ENCODE measurements at regions not wholly inside any gene's neighbourhood (a gene's known extent, or its start where the extent isn't known, plus 50 kb on each side); places are given as distances from the start of the nearest gene placed in this dataset.

DNA sequence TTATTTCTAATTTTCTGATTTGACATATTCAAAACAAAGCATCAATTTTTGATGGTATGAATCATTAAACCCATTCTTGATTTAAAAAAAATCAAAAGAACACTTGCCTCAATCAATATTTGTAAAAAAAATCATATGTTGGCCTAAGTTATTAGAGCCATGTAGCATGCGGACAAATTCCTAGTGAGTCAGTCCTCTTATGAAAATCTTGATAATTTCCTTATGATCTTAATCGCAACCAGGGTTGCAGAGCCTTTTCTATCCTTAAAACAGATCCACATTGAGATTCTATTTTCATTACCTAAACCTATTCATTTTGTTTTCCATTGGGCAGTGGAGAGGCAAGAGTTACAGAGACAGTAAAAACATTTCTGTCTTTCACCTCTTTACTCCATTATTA, 203.2 kb downstream of the ARL4A start:
- SMC1A ChIA-PET (ENCODE audit: uncharacterized antibody, unreplicated experiment), result interaction anchor here (0.9 to 1.6 kb wide), 2 partner anchors 16 to 366 kb away, joined by 3 read pairs; no protein-coding TSS in a partner anchor
- CTCF ChIA-PET, result no interaction called here
- in situ Hi-C loops (cut with MboI) (no loop called here), intact Hi-C loops (cut with micrococcal nuclease; ENCODE audit: unreplicated experiment) (no loop called here)
- Histone ChIP-seq H3K9me3 (replicated peaks; ENCODE audit: control insufficient read depth, insufficient read depth, low read length) (no peaks in the 10 kb centered on the region), H3K27me3 (replicated peaks in 1 of 2; ENCODE audit: control insufficient read depth in 2 of 2, insufficient read depth in 2 of 2, low read length in 1 of 2) (no peaks in the 10 kb centered on the region), H4K20me1 (ENCODE audit: control insufficient read depth, insufficient read depth) (no peaks in the 10 kb centered on the region), H3K4me3 (no peak overlapping the region), H2AFZ (ENCODE audit: control insufficient read depth, low read depth, low read length) (no peak overlapping the region), H3K79me2 (ENCODE audit: control insufficient read depth, insufficient read depth, low read length) (no peaks in the 10 kb centered on the region), H3K36me3 (ENCODE audit: control insufficient read depth in 2 of 2, insufficient read depth in 2 of 2, low read length in 1 of 2) (no peaks in the 10 kb centered on the region), H3K9ac (ENCODE audit: control insufficient read depth, insufficient read depth, low read length) (no peak overlapping the region), H3K4me1 (ENCODE audit: control insufficient read depth, insufficient read depth, low read length) (no peaks in the 10 kb centered on the region), H3K27ac (ENCODE audit: control insufficient read depth, insufficient read depth) (no peak overlapping the region), H3K4me2 (ENCODE audit: control insufficient read depth, insufficient read depth) (no peak overlapping the region)
- BruUV-seq (replicated peaks), result no TSS peak
- POLR2A ChIA-PET, result no interaction called here
- no peak for TF ChIP-seq ZBTB33 (IDR thresholded peaks at IDR 0.05)
- no peak for TF ChIP-seq RB1 (IDR thresholded peaks at IDR 0.05; ENCODE audit: borderline replicate concordance)
- no peak for TF ChIP-seq EED (IDR thresholded peaks at IDR 0.05; ENCODE audit: low read depth)
- TF ChIP-seq RELA (IDR thresholded peaks at IDR 0.05; ENCODE audit: borderline replicate concordance, partially characterized antibody), result no peak
- no peak for TF ChIP-seq MTA2 (IDR thresholded peaks at IDR 0.05; ENCODE audit: low read depth)
- no peak for TF ChIP-seq CBX5 (IDR thresholded peaks at IDR 0.05; ENCODE audit: low read depth)
- no peak for TF ChIP-seq NR2C1 (IDR thresholded peaks at IDR 0.05)
- TF ChIP-seq ZBTB4 (CRISPR knock-in tag; IDR thresholded peaks at IDR 0.05), result no peak
- no peak for TF ChIP-seq HDAC6 (IDR thresholded peaks at IDR 0.05; ENCODE audit: unreplicated experiment)
- no peak for TF ChIP-seq HCFC1 (IDR thresholded peaks at IDR 0.05; ENCODE audit: low read length)
- ATAC-seq (no peak), FAIRE-seq (no peak), DNase-seq (ENCODE audit: low read depth, low spot score) (no peak)
- RAD21 ChIA-PET (ENCODE audit: unreplicated experiment), result no interaction called here
- WGBS (ENCODE audit: insufficient coverage, insufficient replicate concordance, low lambda C conversion rate, missing lambda C conversion rate), result 25% methylated on average over 2 of the region's 2 CpGs

Measured in GM12878 (cell line).